AG10803 (cell line): ENCODE measurements at regions not wholly inside any gene's neighbourhood (a gene's known extent, or its start where the extent isn't known, plus 50 kb on each side); places are given as distances from the start of the nearest gene placed in this dataset.
"Not testable (repeated sequence)": the region's sequence is repeated elsewhere in the genome, so short reads cannot be mapped to it uniquely, and the experiment has no call there.

Experiments
- DNase-seq: peaks from one replicate; pipeline ENCODE4 v3.0.0; 2010; ENCODE audit warnings: low read depth
- H3K4me3 ChIP-seq: 2 replicates; pipeline ENCODE4 v1.5.1; 2011; ENCODE audit warnings: mild to moderate bottlenecking, low read length, control low read depth
- TF ChIP-seq, protein P1 (sequence below): conservative IDR thresholded peaks from 2 replicates; pipeline ENCODE4 v1.5.1; 2011; ENCODE audit warnings: mild to moderate bottlenecking, low read length, control low read depth, inconsistent platforms

- no peak overlapping the region for H3K4me3 ChIP-seq
- TF ChIP-seq, protein P1, sequence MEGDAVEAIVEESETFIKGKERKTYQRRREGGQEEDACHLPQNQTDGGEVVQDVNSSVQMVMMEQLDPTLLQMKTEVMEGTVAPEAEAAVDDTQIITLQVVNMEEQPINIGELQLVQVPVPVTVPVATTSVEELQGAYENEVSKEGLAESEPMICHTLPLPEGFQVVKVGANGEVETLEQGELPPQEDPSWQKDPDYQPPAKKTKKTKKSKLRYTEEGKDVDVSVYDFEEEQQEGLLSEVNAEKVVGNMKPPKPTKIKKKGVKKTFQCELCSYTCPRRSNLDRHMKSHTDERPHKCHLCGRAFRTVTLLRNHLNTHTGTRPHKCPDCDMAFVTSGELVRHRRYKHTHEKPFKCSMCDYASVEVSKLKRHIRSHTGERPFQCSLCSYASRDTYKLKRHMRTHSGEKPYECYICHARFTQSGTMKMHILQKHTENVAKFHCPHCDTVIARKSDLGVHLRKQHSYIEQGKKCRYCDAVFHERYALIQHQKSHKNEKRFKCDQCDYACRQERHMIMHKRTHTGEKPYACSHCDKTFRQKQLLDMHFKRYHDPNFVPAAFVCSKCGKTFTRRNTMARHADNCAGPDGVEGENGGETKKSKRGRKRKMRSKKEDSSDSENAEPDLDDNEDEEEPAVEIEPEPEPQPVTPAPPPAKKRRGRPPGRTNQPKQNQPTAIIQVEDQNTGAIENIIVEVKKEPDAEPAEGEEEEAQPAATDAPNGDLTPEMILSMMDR: no peak
- DNase-seq: no peak
Measured at GRCh38 chr12:20109676-20110075, 258.7 kb upstream of the PDE3A start.

GRCh38 chr12:20115371-20115770 is 253.0 kb upstream of the PDE3A start:
- not testable (repeated sequence) for H3K4me3 ChIP-seq, DNase-seq

DNA sequence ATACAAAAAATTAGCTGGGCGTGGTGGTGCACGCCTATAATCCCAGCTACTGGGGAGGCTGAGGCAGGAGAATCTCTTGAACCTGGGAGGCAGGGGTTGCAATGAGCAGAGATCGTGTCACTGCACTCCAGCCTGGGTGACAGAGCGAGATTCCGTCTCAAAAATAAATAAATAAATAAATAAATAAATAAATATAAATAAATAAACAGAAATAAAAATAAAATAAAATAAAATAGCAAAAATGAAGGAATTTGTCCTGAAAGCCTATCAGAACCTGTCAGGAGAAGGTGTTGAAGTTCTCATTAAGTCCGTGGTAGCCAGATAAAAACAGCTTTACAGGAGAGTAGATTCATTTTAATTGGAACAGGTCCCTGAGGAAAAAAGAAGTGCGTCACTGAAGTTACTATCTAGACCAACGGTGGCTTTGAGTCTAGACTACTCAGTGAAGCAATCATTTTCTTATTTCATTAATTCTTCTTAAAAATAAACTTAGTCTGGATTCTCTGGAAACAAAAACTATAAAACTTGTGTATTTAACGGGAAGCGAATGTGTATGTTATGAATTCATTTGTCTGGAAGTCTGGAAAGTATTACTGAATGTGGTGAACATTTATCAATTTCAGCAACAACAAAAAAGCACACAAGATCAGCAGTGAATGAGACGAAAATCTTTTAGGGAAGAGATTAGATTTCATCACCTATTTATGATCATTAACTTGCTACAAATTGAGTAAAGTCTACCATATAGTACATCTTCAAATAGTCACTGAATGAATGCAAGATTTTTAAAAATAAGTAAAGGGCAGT is 248.5 kb upstream of the PDE3A start:
- no peak overlapping the region for H3K4me3 ChIP-seq
- TF ChIP-seq, protein P1: no peak
- DNase-seq: no peak

GRCh38 chr12:20120403-20120725 is 248.0 kb upstream of the PDE3A start:
- TF ChIP-seq, protein P1: no peak
- no peak for DNase-seq
- H3K4me3 ChIP-seq: no peak overlapping the region

GRCh38 chr12:20122274-20122673 is 246.1 kb upstream of the PDE3A start:
- TF ChIP-seq, protein P1: no peak
- no peak for DNase-seq
- H3K4me3 ChIP-seq: no peak overlapping the region

DNA sequence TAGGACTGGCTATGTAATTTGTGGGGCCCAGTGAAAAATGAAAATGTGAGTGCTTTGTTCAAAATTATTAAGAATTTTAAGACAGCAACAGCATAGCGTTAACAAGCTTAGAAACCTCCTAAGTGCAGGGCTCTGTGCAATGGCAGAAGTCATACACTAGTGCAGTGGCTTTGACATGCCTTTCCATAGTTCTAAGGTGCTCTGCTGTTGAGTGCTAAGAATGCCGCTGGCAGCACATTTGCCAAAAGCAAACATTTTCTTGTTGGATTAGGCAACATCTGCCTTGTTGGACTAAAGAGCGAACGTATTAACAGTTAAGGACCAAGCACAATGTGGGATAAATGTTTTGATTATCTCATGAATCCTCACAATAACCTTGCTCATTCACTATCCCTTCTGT is 244.9 kb upstream of the PDE3A start:
- TF ChIP-seq, protein P1: no peak
- no peak for DNase-seq
- H3K4me3 ChIP-seq: no peak overlapping the region

DNA sequence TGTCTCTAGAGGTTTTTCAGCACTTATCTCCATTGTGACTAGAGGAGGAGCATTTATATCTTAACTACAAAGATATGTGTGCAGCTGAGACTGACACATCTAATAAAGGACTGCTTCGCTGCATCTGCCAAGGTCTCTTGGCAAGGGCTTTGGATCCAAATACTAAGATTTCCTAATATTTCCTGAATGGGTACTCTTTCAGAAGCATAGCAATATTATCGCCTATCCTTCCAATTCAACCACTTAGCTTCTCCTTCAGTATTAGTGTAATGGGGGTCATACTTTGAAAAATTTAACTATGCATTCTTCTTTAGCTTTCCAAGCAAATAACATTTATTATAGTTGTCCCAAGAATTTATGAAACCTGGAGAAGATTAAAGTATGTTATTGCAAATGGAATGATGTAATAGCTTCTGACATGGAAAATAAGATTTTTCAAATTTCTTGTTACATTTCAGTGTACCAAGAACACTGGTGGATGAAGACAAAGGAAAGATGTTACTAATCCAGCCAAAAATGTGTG is 243.0 kb upstream of the PDE3A start:
- H3K4me3 ChIP-seq: no peak overlapping the region
- TF ChIP-seq, protein P1: no peak
- DNase-seq: peak; percentile 21
